Ectodermal cell (in vitro differentiated cells): ENCODE measurements at regions not wholly inside any gene's neighbourhood (a gene's known extent, or its start where the extent isn't known, plus 50 kb on each side); places are given as distances from the start of the nearest gene placed in this dataset.

Source experiments
- H3K27ac ChIP-seq: 2 replicates; pipeline ENCODE4 v1.7.0; 2013; ENCODE audit warnings: mild to moderate bottlenecking, low read depth, low read length; ENCODE audit not compliant: insufficient read depth, poor library complexity, severe bottlenecking
- H3K27me3 ChIP-seq: 2 replicates; pipeline ENCODE4 v1.7.0; 2013; ENCODE audit warnings: mild to moderate bottlenecking, low read length; ENCODE audit not compliant: insufficient read depth, control insufficient read depth, poor library complexity, severe bottlenecking
- H3K36me3 ChIP-seq: one replicate; pipeline ENCODE4 v1.7.0; 2013; ENCODE audit warnings: low read length; ENCODE audit not compliant: control insufficient read depth, insufficient read depth
- H3K4me1 ChIP-seq: one replicate; pipeline ENCODE4 v1.7.0; 2013; ENCODE audit warnings: low read length; ENCODE audit not compliant: control insufficient read depth, insufficient read depth
- H3K4me3 ChIP-seq: 2 replicates; pipeline ENCODE4 v1.7.0; 2013; ENCODE audit warnings: low read depth, low read length, control low read depth; ENCODE audit not compliant: insufficient read depth
- H3K9me3 ChIP-seq: 2 replicates; pipeline ENCODE4 v1.7.0; 2013; ENCODE audit warnings: mild to moderate bottlenecking, low read length, moderate library complexity; ENCODE audit not compliant: control insufficient read depth
- WGBS, 2 experiments: methylation state at CpG; one replicate each; pipeline ENCODE4 v1.1.7; 2013; ENCODE audit warnings: missing lambda C conversion rate in 2 of 2; 5-methylcytosine and 5-hydroxymethylcytosine counted together

DNA sequence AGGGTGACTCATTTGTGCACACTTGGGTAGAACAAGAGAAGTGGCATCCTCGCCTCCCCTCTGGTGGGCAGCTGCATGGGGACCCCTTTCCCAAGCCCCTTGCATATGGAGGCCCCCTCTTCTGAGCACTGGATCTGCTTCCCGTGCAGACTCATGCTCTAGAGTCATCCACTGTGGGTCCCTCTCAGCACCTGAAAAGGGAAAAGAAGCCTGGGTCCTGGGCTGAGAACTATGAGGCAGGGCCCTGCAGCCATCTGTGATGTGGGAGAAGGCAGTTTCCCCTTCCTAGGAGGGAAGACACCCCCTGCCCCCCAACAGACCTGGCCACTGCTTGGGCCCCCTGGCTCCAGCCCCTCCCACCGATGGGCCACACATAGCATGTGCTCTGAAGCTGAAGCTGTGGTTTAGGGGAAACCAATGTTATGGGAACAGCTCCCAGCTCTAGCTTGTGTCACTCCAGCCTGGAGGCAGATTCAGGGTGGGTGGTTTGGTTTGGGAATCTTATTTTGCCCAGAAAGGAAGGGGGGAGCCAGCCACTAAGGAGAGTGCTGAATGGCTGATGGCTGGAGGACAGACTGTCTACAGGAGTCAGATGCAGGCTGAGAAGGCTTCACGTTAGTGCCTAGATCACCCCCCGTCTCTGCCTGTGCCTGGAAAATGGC is 172.8 kb downstream of the GLI2 start:
- H3K36me3 ChIP-seq: no peaks in the 10 kb centered on the region
- H3K27ac ChIP-seq: no peak overlapping the region
- no peaks in the 10 kb centered on the region for H3K27me3 ChIP-seq
- H3K4me3 ChIP-seq: no peak overlapping the region
- no peaks in the 10 kb centered on the region for H3K9me3 ChIP-seq
- WGBS, 2 experiments: 88 to 92% methylated on average over 5 of the region's 5 CpGs
- H3K4me1 ChIP-seq: peaks cover 28% of the 10 kb centered on the region

DNA sequence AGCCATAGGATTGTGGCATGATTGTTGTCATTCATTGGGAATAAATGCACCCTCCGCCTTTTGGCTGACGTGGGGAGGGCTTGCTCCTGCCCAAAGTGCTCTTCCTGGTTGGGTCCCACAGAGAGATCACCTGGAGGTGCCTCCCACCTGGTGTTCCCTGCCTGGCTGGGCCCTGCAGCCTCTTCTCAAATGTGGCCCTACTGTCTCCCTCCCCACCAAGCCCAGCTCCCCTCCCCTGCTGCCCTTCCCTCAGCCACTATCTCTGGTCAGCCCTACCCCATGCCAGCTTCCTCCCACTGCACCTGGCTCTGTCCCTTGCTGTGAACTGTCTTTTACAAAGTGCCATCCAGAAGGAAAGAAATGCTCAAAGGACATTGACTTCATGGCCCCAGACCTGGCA is 173.4 kb downstream of the GLI2 start:
- Histone ChIP-seq H3K36me3 (no peaks in the 10 kb centered on the region), H3K27me3 (no peaks in the 10 kb centered on the region), H3K4me3 (no peak overlapping the region), H3K4me1 (peaks cover 24% of the 10 kb centered on the region), H3K9me3 (no peaks in the 10 kb centered on the region), H3K27ac (no peak overlapping the region)
- 91 to 95% methylated on average over 2 of the region's 2 CpGs for WGBS, 2 experiments

DNA sequence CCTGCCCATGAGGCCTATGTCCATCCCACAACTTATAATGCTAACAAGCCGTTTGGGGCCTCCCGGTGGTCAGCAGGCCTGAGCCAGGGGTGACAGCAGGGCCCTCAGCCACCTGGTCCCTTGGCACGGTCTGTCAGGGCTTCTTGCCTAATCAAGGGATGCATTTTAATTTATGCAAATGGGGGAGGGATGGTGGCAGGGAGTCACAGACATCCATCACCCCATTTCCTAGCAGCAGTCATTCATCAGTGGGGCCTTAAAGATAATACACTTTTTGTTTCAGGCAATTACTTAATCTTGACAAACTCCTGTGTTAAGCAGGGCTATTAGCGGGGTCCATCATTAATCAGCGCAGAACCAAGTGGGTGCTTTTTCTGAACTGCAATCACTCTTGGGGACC is 174.5 kb downstream of the GLI2 start:
- H3K27ac ChIP-seq: no peak overlapping the region
- no peaks in the 10 kb centered on the region for H3K36me3 ChIP-seq
- H3K9me3 ChIP-seq: no peaks in the 10 kb centered on the region
- peaks cover 13% of the 10 kb centered on the region for H3K4me1 ChIP-seq
- H3K27me3 ChIP-seq: no peaks in the 10 kb centered on the region
- no peak overlapping the region for H3K4me3 ChIP-seq
- 92 to 93% methylated on average over 5 of the region's 5 CpGs for WGBS, 2 experiments

DNA sequence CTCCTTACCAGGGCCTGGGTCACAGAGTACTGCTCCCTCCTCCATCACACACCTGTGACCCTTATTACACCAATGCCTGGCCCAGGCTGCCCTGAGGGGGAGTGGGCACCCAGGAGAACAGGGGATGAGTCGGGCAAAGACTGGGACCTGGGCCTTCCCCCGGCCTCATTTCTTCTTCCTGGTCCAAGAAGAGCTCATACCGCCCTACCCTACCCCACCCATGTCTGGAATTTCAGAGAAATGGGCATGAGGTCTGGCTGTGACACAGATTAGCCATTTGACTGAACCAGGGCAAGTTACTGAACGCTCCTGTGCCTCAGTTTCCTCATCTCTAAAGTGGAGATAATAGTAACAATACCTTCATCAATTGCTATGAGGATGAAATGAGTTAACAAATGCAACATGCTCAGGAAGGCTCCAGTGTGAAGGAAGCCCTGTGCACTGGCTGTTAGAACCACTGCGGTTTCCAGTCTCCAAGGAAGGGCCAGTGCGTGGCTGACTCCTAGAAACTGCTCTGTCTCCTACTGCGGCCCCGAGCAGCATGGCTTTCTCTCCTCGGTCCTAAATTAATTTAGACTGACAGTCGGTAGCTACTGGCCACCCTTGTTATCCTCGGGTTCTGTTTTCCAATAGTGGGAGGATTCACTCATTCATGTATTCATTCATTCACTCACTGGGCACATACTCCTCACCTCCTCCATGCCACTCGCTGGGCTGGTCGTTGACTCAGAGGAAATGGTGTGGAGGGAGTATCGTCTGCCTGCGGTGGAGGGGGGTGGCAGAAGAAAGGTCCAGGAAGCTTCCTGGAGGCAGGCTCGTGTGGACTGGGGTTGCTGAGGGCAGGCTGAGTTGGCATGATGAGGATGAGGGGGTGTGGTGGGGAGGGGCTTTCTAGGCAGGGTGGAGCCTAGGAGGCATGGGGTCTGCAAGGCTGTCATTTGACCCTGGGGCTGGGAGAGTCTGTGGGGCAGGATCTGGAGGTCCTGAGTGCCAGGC is 175.6 kb downstream of the GLI2 start:
- Histone ChIP-seq H3K4me1 (peaks cover 13% of the 10 kb centered on the region), H3K27ac (no peak overlapping the region)
- WGBS, 2 experiments: 80 to 85% methylated on average over 16 of the region's 16 CpGs

DNA sequence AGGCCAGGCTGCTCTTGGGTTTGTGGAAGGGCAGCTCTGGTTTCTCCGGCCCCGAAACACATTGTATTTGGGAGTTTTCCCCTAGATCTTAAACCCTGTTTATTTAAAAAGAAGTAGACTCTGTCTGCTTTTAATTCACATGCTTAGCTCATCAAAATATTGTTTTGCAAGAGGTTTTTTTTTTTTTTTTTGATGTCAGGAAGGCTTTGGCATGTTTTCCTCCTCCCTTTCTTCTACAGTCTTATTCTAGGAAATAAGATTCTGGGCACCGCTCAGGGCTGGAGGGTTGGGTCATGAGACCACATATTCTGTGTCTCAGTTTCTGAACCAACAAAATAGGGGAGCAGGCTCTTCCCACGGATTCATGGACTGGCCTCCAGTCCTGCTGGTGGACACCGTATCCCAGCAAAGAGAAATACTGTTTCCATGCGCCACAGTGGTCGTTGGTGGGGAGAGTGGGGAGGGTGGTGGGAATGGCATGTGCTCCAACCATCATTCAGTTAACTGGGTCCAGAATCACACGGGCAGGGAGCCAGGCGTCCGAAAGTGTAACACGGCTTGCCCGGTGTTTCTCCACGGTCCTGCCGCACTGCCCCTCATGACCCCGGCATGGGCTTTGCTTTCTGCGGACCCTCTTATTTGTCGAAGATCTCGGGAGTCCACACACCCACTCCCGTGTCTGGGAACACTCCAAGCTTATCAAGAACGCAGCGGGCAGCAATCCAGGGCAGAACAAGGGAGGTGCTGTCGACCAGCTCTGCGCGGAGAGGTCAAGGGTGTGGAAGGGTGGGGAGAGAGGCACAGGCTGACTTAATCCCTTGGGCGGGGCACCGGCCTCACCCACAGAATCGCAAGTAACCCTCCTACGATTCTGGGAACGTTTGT is 176.7 kb downstream of the GLI2 start:
- peaks cover 13% of the 10 kb centered on the region for H3K4me1 ChIP-seq
- H3K27me3 ChIP-seq: no peaks in the 10 kb centered on the region
- H3K27ac ChIP-seq: no peak overlapping the region
- H3K4me3 ChIP-seq: no peak overlapping the region
- no peaks in the 10 kb centered on the region for H3K9me3 ChIP-seq
- no peaks in the 10 kb centered on the region for H3K36me3 ChIP-seq
- WGBS, 2 experiments: 89 to 91% methylated on average over 29 of the region's 29 CpGs

More for the DNA sequence above, 175.6 kb downstream of the GLI2 start:
- Histone ChIP-seq H3K36me3 (no peaks in the 10 kb centered on the region), H3K27me3 (no peaks in the 10 kb centered on the region), H3K9me3 (no peaks in the 10 kb centered on the region), H3K4me3 (no peak overlapping the region)

DNA sequence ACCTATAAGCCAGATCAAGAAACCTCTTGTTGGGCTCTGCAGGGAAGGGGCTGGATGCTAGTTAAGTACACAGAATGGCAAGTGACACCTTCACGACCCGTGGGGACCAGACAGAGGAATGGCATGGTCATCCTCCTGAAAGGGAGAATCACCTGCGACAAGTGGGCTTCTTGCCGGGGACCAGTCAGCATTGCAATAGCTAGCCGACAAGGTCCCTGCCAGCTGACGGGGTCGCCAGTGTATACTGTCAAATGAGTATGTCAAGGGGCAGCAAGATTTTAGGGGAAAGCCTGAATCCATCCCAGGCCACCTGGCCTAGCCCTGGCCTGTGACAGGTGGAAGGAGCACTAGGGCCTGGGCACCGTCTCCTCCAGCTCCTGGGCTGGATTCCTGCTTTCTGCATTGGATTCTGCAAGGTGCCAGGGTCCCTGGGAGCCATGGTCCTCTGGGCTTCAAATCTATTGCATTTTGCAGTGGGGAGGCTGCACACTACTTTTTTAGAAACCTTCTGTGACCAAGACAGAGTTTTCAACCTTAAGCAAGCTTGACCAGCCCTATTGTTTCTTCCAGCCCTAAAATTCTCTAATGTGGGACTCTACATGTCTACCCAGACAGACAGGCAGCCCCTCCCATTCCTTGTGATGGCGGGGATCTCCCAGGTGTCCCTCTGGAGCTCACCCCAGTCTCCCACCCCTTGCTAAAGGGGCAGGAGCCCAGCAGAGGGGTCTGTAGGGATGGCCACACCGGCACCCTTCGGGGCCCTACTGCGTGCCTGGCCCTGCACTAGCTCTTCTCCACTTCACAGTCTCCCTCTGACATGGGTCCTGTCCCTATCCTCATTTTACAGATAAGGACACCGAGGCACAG is 178.5 kb downstream of the GLI2 start:
- Histone ChIP-seq H3K27me3 (no peaks in the 10 kb centered on the region), H3K36me3 (no peaks in the 10 kb centered on the region), H3K9me3 (no peaks in the 10 kb centered on the region), H3K4me3 (no peak overlapping the region), H3K27ac (no peak overlapping the region), H3K4me1 (peaks cover 13% of the 10 kb centered on the region)
- 93 to 94% methylated on average over 13 of the region's 13 CpGs for WGBS, 2 experiments

DNA sequence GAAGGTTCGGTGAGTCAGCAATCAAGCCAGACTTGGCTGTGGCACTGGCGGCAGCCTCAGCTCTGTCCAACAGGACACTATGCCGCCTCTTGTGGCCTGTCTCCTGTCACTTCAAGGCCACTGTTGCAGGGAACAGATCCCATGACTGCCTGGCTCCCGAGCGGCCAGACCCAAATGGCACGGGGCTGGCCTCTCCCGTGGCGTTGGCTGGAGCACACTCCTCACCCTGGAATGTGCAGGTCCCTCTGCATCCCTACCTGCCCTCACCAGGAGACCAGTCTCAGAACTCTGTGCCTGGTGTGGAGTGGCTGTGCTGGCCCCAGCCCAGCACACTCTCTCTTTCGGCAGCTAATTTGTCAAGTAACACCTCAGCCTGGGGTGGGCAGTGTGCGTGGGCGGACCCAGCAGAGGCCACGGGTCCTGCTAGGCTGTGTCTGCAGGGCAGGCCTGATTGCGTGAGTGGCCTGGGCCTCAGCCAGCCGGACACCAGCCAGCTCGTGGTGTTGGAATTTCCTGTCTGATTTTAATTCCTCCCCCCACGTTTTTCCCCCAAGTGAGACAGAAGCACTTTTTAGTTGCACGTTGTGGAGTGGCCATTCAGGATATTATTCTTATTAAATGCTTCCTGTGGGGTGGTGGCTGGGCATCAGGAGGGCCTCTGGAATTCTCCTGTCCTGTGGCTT is 179.3 kb downstream of the GLI2 start:
- peaks cover 15% of the 10 kb centered on the region for H3K4me1 ChIP-seq
- no peak overlapping the region for H3K4me3 ChIP-seq
- no peaks in the 10 kb centered on the region for H3K27me3 ChIP-seq
- no peaks in the 10 kb centered on the region for H3K9me3 ChIP-seq
- 84 to 85% methylated on average over 17 of the region's 17 CpGs for WGBS, 2 experiments
- no peak overlapping the region for H3K27ac ChIP-seq
- no peaks in the 10 kb centered on the region for H3K36me3 ChIP-seq

DNA sequence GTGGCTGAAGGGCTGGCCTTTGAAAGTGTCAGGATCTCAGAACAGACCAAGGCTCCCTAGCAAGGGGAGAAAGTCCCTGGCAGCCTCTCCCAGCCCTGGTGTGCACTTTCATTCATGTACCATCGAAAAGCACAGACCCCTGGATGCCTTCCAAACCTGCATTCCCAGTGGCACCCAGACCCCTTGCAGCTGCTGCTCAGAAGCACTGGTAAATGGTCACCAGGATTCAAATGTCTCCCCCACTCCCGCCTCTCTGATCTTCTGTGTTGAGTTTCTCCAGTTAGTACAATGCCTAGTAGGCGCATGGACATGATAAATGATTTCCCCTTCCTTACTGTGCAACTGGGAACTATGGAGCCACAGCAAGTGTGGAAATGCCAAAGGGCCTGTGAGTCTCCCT is 180.0 kb downstream of the GLI2 start:
- Histone ChIP-seq H3K27me3 (no peaks in the 10 kb centered on the region), H3K36me3 (no peaks in the 10 kb centered on the region), H3K4me3 (no peak overlapping the region), H3K4me1 (peaks cover 22% of the 10 kb centered on the region), H3K9me3 (no peaks in the 10 kb centered on the region), H3K27ac (no peak overlapping the region)
- 88 to 94% methylated on average over 3 of the region's 3 CpGs for WGBS, 2 experiments

DNA sequence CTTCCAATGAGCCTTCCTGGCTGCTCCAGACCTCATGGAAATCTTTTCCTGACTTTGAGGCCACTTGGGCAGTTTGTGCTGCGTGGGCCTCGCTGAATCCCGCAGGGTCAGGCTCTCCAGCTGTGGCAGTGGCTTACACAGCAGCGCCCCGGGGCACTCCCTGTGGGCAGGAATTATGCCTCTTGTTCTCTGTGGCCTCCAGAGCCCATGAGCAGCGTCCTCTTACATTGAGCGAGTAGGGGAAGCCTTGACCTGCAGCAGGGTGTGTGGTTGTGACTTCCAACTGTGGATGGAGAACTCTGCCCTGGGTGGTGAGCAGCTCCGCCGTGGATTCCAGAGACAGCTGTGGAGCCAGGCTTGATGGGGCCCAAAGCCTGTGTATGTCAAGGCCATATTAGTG is 180.8 kb downstream of the GLI2 start:
- Histone ChIP-seq H3K4me3 (no peak overlapping the region), H3K9me3 (no peaks in the 10 kb centered on the region), H3K27me3 (no peaks in the 10 kb centered on the region), H3K27ac (no peak overlapping the region), H3K4me1 (peaks cover 26% of the 10 kb centered on the region), H3K36me3 (no peaks in the 10 kb centered on the region)
- WGBS, 2 experiments: 92 to 94% methylated on average over 9 of the region's 9 CpGs
